Suprapubic skin (tissue), 4 donors: ENCODE measurements at regions not wholly inside any gene's neighbourhood (a gene's known extent, or its start where the extent isn't known, plus 50 kb on each side); places are given as distances from the start of the nearest gene placed in this dataset.

Experiments
- DNase-seq, 2 donors: peaks; one replicate each; pipeline ENCODE4 v3.0.0-alpha.2; 2019; ENCODE audit warnings: low spot score in 2 of 2
- H3K27ac ChIP-seq: fragments of 200-600 bp; sonication (generic); one replicate; pipeline ENCODE4 v1.5.1; 2019
- H3K27me3 ChIP-seq: fragments of 200-600 bp; sonication (generic); one replicate; pipeline ENCODE4 v1.5.1; 2019
- H3K36me3 ChIP-seq: fragments of 200-600 bp; sonication (generic); one replicate; pipeline ENCODE4 v1.5.1; 2019
- H3K4me1 ChIP-seq: fragments of 200-600 bp; sonication (generic); one replicate; pipeline ENCODE4 v1.5.1; 2019
- H3K4me3 ChIP-seq: fragments of 200-600 bp; sonication (generic); one replicate; pipeline ENCODE4 v1.5.1; 2019; ENCODE audit warnings: mild to moderate bottlenecking
- H3K9me3 ChIP-seq: fragments of 200-600 bp; sonication (generic); one replicate; pipeline ENCODE4 v1.5.1; 2019
- EP300 ChIP-seq: sonication (generic); formaldehyde crosslinking; IDR thresholded peaks from one replicate; pipeline ENCODE4 v1.6.1; 2017; ENCODE audit warnings: antibody characterized with exemption
- POLR2A ChIP-seq, 2 donors: fragments of 450-650 bp; IDR thresholded peaks; one replicate each; pipeline ENCODE4 v1.6.1; 2017; ENCODE audit warnings: antibody characterized with exemption in 2 of 2, mild to moderate bottlenecking in 2 of 2, moderate library complexity in 2 of 2
- POLR2AphosphoS5 ChIP-seq, 3 donors: sonication (generic); formaldehyde crosslinking; IDR thresholded peaks; one replicate each; pipeline ENCODE4 v1.6.1; 2017; ENCODE audit warnings: antibody characterized with exemption in 3 of 3
- WGBS: methylation state at CpG from one replicate; pipeline ENCODE4 v1.1.5; 2018; 5-methylcytosine and 5-hydroxymethylcytosine counted together
- TF ChIP-seq, protein P1 (sequence below), 2 donors: fragments of 200-600 bp in 1 of 2; fragments of 450-650 bp in 1 of 2; sonication (generic) in 1 of 2; IDR thresholded peaks; one replicate each; pipeline ENCODE4 v1.5.1; 2016 to 2019; ENCODE audit warnings: antibody characterized with exemption in 2 of 2, mild to moderate bottlenecking in 1 of 2, moderate library complexity in 1 of 2

DNA sequence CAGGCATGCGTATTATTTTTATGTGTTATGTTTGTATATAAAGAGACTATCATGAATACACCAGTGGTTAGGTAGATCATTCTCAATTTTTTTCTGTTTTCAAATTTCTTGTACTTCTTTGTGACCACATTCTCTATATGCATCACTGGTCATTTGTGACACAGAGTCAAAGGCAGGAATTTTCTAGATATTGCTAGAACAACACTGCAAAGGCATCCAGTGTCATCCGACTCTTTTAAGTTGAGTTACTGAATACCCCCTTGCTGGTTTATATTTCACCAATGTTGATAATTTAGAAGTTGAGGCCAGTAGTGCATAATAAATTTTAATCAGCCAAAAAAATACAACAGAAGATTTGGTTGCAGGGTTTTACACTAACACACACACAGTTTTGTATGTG is 351.8 kb downstream of the CASP12 start:
- no peaks in the 10 kb centered on the region for H3K4me1 ChIP-seq
- no peak overlapping the region for H3K4me3 ChIP-seq
- H3K9me3 ChIP-seq, result no peaks in the 10 kb centered on the region
- DNase-seq, result no peak
- H3K36me3 ChIP-seq, result no peaks in the 10 kb centered on the region
- H3K27ac ChIP-seq, result no peak overlapping the region
- no peak for TF ChIP-seq POLR2AphosphoS5 (IDR thresholded peaks at IDR 0.05)
- no peak for TF ChIP-seq POLR2A (IDR thresholded peaks at IDR 0.05)
- TF ChIP-seq, protein P1, sequence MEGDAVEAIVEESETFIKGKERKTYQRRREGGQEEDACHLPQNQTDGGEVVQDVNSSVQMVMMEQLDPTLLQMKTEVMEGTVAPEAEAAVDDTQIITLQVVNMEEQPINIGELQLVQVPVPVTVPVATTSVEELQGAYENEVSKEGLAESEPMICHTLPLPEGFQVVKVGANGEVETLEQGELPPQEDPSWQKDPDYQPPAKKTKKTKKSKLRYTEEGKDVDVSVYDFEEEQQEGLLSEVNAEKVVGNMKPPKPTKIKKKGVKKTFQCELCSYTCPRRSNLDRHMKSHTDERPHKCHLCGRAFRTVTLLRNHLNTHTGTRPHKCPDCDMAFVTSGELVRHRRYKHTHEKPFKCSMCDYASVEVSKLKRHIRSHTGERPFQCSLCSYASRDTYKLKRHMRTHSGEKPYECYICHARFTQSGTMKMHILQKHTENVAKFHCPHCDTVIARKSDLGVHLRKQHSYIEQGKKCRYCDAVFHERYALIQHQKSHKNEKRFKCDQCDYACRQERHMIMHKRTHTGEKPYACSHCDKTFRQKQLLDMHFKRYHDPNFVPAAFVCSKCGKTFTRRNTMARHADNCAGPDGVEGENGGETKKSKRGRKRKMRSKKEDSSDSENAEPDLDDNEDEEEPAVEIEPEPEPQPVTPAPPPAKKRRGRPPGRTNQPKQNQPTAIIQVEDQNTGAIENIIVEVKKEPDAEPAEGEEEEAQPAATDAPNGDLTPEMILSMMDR (IDR thresholded peaks at IDR 0.05), result no peak
- TF ChIP-seq EP300, result no peak
- no peaks in the 10 kb centered on the region for H3K27me3 ChIP-seq
- 92% methylated on average over 2 of the region's 2 CpGs for WGBS

DNA sequence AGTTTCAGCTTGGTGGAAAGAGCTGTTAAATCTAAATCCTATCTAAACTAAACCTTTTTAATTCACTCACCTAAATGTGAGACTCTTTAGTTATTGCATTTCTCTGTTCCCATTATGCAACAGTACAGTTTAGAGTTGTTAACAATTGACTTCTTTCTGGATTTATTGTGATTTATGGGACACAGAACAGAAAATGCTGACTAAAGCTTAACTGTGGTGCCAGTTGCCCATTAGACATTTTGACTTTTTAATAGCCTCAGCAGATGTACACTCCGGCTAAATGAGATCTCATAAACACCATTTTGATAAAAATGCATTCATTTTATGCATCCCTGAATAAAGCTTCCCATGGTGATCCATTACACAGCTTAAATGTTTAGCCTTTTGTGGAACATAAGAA is 356.6 kb downstream of the CASP12 start:
- whole genome bisulfite sequencing, result 66% methylated on average over 1 of the region's 1 CpG
- H3K36me3 ChIP-seq, result no peaks in the 10 kb centered on the region

DNA sequence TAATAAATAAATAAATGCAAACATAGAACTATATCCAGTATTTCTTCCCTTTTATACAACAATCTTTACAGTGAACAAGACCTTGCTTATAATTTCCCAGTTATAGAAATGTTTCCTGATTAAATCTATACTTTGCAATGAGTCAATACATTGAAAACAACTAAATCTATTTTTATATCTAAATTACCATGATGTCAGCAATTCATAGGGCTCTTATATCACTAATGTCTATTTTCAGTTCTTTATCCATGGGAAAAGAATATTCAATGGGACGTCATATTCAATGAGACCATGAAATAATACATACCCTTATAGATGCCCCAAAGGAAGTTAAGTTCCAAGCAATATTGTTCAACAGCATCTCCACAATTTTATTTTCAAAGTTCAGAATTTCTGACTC is 359.9 kb downstream of the CASP12 start:
- Histone ChIP-seq H3K27ac (no peak overlapping the region), H3K4me1 (no peaks in the 10 kb centered on the region), H3K9me3 (no peaks in the 10 kb centered on the region), H3K36me3 (no peaks in the 10 kb centered on the region), H3K4me3 (no peak overlapping the region), H3K27me3 (no peaks in the 10 kb centered on the region)
- WGBS, result 95% methylated on average over 1 of the region's 1 CpG
- DNase-seq, result no peak
- TF ChIP-seq, protein P1 (IDR thresholded peaks at IDR 0.05), result no peak

More for the DNA sequence above, 356.6 kb downstream of the CASP12 start:
- H3K9me3 ChIP-seq, result no peaks in the 10 kb centered on the region
- no peak overlapping the region for H3K4me3 ChIP-seq
- DNase-seq, result no peak
- TF ChIP-seq, protein P1 (IDR thresholded peaks at IDR 0.05), result no peak
- no peak for TF ChIP-seq POLR2AphosphoS5 (IDR thresholded peaks at IDR 0.05)
- no peak for TF ChIP-seq EP300
- no peak for TF ChIP-seq POLR2A (IDR thresholded peaks at IDR 0.05)
- H3K4me1 ChIP-seq, result no peaks in the 10 kb centered on the region
- no peaks in the 10 kb centered on the region for H3K27me3 ChIP-seq
- no peak overlapping the region for H3K27ac ChIP-seq

DNA sequence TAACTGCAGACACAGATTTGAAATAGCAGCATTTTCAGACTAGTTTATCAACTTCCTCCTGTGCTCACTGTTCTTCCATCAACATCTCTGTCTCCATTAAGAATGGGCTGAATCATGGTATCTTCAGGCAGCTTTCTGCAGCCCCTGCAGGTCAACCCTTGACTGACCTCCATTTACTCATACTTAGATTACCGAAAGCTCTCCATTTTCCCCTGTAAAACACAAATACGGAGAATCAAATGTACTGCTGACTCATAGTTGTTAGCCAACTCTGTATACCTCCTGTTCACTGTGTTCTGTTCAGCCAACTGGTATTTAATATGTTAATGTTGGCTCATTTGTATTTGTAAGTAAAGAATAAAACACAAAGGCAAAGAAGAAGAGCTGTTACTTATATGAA is 364.0 kb downstream of the CASP12 start:
- Histone ChIP-seq H3K36me3 (no peaks in the 10 kb centered on the region), H3K4me1 (peaks cover 4% of the 10 kb centered on the region), H3K9me3 (no peaks in the 10 kb centered on the region), H3K27ac (no peak overlapping the region), H3K4me3 (no peak overlapping the region), H3K27me3 (no peaks in the 10 kb centered on the region)
- TF ChIP-seq EP300, result no peak
- no peak for TF ChIP-seq POLR2AphosphoS5 (IDR thresholded peaks at IDR 0.05)
- no peak for TF ChIP-seq POLR2A (IDR thresholded peaks at IDR 0.05)
- TF ChIP-seq, protein P1 (IDR thresholded peaks at IDR 0.05), result no peak
- WGBS, result 93% methylated on average over 2 of the region's 2 CpGs
- DNase-seq, result no peak

DNA sequence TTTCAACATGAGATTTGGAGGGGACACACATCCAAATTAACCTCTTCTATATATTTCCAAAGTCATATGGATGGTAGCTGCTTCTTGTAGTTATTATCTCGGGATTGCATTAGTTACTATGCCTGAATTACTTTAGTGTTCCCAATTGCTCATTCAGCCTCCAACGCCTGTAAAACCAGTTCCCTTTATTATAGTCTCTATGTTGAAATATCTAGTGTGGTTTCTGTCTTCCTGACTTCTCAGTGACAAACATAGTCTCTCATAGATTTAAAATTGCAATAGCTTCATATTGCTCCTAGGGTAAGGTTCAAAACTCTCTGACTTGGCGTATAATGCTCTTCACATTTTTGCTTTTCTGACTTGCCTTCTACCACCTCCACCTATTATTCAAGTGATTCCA is 366.4 kb downstream of the CASP12 start:
- no peak for DNase-seq
- no peak overlapping the region for H3K27ac ChIP-seq
- no peaks in the 10 kb centered on the region for H3K27me3 ChIP-seq
- peaks cover 4% of the 10 kb centered on the region for H3K4me1 ChIP-seq
- H3K36me3 ChIP-seq, result no peaks in the 10 kb centered on the region
- no peaks in the 10 kb centered on the region for H3K9me3 ChIP-seq
- H3K4me3 ChIP-seq, result no peak overlapping the region
- TF ChIP-seq POLR2A (IDR thresholded peaks at IDR 0.05) (no peak), EP300 (no peak), POLR2AphosphoS5 (IDR thresholded peaks at IDR 0.05) (no peak)
- TF ChIP-seq, protein P1 (IDR thresholded peaks at IDR 0.05), result no peak
- 59% methylated on average over 3 of the region's 3 CpGs for WGBS
